ENCODE measurements at regions not wholly inside any gene's neighbourhood (a gene's known extent, or its start where the extent isn't known, plus 50 kb on each side); places are given as distances from the start of the nearest gene placed in this dataset.

DNA sequence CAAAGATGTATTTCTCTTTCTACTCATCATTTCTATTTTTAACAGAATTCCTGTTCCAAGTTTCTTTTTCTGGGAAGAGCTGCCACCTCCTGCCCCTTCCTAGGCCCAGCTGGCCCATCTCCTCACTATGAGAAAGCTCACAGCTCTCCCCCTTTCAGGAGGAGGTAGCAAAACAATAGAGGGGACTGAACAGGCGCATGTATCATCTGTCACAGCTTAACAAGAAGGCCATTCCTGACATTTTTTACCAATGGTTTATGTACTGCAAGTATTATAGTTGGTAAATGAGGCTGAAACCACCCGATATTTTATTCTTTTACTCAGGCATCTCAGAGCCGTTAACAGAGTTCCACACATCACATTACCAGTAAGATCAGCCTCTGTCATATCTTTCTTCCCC, 103.7 kb upstream of the MTHFD1L start:
- TF ChIP-seq, protein P1, sequence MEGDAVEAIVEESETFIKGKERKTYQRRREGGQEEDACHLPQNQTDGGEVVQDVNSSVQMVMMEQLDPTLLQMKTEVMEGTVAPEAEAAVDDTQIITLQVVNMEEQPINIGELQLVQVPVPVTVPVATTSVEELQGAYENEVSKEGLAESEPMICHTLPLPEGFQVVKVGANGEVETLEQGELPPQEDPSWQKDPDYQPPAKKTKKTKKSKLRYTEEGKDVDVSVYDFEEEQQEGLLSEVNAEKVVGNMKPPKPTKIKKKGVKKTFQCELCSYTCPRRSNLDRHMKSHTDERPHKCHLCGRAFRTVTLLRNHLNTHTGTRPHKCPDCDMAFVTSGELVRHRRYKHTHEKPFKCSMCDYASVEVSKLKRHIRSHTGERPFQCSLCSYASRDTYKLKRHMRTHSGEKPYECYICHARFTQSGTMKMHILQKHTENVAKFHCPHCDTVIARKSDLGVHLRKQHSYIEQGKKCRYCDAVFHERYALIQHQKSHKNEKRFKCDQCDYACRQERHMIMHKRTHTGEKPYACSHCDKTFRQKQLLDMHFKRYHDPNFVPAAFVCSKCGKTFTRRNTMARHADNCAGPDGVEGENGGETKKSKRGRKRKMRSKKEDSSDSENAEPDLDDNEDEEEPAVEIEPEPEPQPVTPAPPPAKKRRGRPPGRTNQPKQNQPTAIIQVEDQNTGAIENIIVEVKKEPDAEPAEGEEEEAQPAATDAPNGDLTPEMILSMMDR (IDR thresholded peaks at IDR 0.05): no peak
- no peak for DNase-seq (ENCODE audit: low spot score)
- Histone ChIP-seq H3K27ac (no peak overlapping the region), H3K4me3 (no peak overlapping the region)

DNA sequence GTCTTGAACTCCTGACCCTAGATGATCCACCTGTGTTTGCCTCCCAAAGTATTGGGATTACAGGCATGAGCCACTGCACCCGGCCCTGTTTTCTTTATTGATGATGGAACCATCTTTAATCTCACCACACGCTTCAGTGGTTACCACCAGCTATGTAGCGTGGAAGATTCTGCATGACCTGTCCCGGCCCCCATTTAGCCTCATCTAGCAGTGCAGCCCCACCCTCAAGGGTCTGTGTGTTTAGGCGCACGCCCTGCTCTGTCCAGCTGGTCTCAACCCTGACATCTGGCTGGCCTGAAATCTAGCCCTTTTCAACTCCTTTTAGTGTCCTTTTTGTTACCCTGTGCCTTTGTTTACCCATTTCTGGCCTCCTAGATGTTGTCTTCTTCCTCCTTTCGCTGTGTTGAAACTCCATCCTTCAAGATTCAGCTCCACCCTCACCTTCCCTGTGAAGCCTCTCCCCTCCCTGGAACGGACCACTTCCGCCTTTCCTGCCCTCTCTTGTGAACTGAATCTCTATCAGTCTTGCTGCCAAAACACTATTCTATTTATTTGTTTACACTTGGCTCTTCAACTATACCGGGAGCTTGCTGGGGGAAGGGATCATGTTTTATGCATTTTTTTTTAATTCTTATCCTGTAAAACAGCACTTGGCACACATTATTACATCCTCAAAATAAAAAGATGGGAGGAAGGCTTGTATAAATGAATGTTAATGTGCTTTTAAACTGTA, 101.0 kb upstream of the MTHFD1L start:
- no peak for DNase-seq (ENCODE audit: low spot score)
- TF ChIP-seq, protein P1 (IDR thresholded peaks at IDR 0.05): no peak
- no peak overlapping the region for H3K4me3 ChIP-seq
- no peak overlapping the region for H3K27ac ChIP-seq

DNA sequence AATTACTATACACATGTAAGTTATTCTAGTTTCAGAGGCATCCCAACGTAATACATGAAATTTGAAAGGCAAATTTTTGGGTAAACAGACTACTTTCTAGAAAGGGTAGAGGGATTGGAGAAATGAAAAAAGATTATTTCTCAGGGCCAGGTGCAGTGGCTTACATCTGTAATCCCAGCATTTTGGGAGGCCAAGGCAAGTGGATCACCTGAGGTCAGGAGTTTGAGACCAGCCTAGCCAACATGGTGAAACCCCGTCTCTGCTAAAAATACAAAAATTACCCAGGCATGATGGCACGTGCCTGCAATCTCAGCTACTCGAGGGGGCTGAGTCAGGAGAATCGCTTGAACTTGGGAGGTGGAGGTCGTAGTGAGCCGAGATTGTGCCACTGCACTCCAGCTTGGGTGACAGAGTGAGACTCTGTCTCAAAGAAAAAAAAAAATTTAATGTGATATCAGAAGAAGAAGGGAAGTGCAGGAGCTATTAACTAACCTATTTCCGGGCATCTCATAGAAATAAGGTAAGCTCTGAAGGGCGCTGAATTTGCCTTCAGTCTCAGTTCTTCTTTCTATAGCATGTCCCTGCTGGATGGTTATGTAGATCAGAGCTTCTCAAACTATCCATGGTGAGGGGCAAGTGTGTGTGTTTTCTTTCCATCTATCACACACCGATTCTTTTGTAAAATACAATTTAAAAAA, 100.3 kb upstream of the MTHFD1L start:
- TF ChIP-seq, protein P1 (IDR thresholded peaks at IDR 0.05): no peak
- DNase-seq (ENCODE audit: low spot score): no peak
- H3K4me3 ChIP-seq: no peak overlapping the region
- no peak overlapping the region for H3K27ac ChIP-seq

DNA sequence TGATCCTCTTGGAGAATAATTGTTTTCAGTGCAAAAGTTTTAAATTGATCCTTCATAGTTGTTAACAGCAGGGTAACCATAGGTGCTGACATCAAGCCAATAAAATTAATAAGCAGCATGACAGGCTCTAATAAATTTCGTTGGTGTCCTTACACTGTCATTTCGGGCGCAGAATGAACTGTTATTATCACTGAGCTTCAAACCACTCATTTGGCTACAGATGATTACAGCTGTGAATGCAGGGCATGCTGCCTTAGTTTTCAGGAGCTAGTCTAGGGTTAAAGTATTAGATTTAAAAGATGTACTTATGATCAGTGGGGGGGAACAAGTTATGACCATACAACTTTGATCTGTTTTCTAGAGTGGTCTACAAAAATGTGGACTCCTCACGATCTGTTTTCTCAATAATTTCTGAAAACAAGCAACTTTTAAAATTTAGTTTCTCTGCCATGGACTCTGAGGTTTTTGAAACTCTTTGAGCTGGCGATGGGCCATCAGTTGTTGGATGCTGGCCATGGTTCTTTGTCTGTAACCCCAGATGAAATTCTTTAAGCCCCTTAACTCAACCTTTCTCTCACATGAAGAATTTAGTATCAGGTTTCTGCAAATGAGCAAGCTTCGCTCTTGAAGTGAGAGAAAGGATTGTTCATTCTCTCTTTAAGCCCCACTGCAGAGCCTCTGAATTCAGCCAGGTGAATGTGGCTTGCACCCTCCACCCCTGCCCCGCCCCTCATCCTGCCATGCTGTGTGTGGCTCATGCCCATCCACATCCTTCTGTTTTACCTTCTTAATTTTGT, 99.1 kb upstream of the MTHFD1L start:
- no peak overlapping the region for H3K27ac ChIP-seq
- DNase-seq (ENCODE audit: low spot score): no peak
- TF ChIP-seq, protein P1 (IDR thresholded peaks at IDR 0.05): no peak
- no peak overlapping the region for H3K4me3 ChIP-seq

DNA sequence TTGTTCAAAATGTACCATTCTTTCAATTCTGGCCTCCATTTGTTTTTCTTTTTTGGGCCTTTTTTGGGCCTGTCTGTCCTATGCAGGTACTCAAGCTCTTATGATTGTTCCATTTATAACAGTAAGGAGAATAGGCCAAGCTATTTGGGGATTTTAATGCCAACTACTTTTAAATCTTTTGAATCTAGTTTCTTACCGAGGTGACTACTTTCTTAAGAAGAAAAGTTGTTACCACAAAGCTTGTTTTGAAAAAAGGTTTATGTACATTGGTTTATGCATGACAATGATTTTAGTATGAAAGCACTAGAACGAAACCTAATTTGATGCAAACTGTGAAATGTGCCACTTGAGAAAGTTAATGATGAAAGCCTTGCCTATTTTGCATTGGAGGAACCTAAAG, 98.3 kb upstream of the MTHFD1L start:
- DNase-seq (ENCODE audit: low spot score): no peak
- Histone ChIP-seq H3K27ac (peak overlapping the region in 1 of 2 donors; percentile 12), H3K4me3 (peak overlapping the region; percentile 11)
- TF ChIP-seq, protein P1 (IDR thresholded peaks at IDR 0.05): no peak

DNA sequence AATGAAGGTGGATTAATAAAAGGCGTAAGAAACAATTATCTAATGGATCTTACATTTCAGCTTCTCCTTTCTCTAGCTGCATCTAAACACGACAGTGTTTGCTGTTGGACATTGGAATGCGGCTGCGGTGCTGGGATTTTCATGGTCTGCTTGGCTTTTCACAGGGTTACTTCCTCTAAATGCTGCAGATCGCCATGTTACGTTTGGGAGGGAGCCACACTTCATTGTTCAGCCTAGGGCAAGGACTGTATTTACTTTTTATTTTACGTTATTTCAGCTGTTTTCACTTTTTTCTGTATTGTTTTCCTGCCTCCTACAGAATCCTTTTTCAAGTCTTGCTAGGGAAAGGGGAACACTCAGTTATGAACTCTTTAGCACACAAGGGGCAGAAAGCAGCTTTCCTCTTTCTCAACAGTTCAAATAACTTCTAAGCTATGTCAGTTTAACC, 97.9 kb upstream of the MTHFD1L start:
- no peak for DNase-seq (ENCODE audit: low spot score)
- peak overlapping the region; percentile 11 for H3K4me3 ChIP-seq

More for the DNA sequence above, 97.9 kb upstream of the MTHFD1L start:
- H3K27ac ChIP-seq: peak overlapping the region in 1 of 2 donors; percentile 12
- TF ChIP-seq, protein P1 (IDR thresholded peaks at IDR 0.05): no peak
